ENCODE measurements at regions not wholly inside any gene's neighbourhood (a gene's known extent, or its start where the extent isn't known, plus 50 kb on each side); places are given as distances from the start of the nearest gene placed in this dataset.

GRCh38 chr14:53412819-53413675 lies 259.9 kb upstream of the DDHD1 start:
- TF ChIP-seq, protein P1, sequence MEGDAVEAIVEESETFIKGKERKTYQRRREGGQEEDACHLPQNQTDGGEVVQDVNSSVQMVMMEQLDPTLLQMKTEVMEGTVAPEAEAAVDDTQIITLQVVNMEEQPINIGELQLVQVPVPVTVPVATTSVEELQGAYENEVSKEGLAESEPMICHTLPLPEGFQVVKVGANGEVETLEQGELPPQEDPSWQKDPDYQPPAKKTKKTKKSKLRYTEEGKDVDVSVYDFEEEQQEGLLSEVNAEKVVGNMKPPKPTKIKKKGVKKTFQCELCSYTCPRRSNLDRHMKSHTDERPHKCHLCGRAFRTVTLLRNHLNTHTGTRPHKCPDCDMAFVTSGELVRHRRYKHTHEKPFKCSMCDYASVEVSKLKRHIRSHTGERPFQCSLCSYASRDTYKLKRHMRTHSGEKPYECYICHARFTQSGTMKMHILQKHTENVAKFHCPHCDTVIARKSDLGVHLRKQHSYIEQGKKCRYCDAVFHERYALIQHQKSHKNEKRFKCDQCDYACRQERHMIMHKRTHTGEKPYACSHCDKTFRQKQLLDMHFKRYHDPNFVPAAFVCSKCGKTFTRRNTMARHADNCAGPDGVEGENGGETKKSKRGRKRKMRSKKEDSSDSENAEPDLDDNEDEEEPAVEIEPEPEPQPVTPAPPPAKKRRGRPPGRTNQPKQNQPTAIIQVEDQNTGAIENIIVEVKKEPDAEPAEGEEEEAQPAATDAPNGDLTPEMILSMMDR (IDR thresholded peaks at IDR 0.05) = no peak
- Histone ChIP-seq H3K9me3 (no peaks in the 10 kb centered on the region), H3K4me3 (ENCODE audit: low read depth in 1 of 2, low read length in 1 of 2) (no peak overlapping the region), H3K27ac (no peak overlapping the region), H3K36me3 (no peaks in the 10 kb centered on the region), H3K27me3 (no peaks in the 10 kb centered on the region), H3K4me1 (ENCODE audit: control insufficient read depth in 1 of 2, insufficient read depth in 1 of 2, low read depth in 1 of 2, low read length in 1 of 2) (no peaks in the 10 kb centered on the region)

GRCh38 chr14:53411125-53411524 lies 258.0 kb upstream of the DDHD1 start:
- TF ChIP-seq, protein P1 (IDR thresholded peaks at IDR 0.05) = no peak
- no peak overlapping the region for H3K27ac ChIP-seq
- H3K4me3 ChIP-seq (ENCODE audit: low read depth in 1 of 2, low read length in 1 of 2) = no peak overlapping the region
- H3K4me1 ChIP-seq (ENCODE audit: control insufficient read depth in 1 of 2, insufficient read depth in 1 of 2, low read depth in 1 of 2, low read length in 1 of 2) = no peaks in the 10 kb centered on the region
- H3K27me3 ChIP-seq = no peaks in the 10 kb centered on the region
- no peaks in the 10 kb centered on the region for H3K9me3 ChIP-seq
- no peaks in the 10 kb centered on the region for H3K36me3 ChIP-seq

DNA sequence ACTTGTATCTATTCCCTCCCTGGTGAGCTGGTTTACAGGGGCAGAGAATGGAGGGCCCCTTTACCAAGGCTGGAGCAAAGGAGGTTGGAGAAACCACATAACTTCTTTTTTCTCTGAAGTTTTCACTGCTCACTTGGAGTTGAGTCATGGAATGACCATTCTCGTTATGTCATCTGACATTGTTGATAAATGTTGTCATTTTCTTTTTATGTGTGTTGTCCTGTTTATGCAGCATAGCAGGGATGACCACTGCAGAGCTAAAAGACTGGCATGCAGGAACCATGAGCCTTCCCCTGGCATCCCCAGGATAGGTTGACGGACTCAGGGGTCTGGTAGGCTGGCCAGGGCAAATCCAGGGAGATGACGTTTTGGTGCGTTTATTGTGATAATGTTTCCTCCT lies 256.8 kb upstream of the DDHD1 start:
- TF ChIP-seq, protein P1 (IDR thresholded peaks at IDR 0.05) = no peak
- Histone ChIP-seq H3K27me3 (no peaks in the 10 kb centered on the region), H3K4me1 (ENCODE audit: control insufficient read depth in 1 of 2, insufficient read depth in 1 of 2, low read depth in 1 of 2, low read length in 1 of 2) (no peaks in the 10 kb centered on the region), H3K27ac (no peak overlapping the region), H3K36me3 (no peaks in the 10 kb centered on the region), H3K9me3 (no peaks in the 10 kb centered on the region), H3K4me3 (ENCODE audit: low read depth in 1 of 2, low read length in 1 of 2) (no peak overlapping the region)

DNA sequence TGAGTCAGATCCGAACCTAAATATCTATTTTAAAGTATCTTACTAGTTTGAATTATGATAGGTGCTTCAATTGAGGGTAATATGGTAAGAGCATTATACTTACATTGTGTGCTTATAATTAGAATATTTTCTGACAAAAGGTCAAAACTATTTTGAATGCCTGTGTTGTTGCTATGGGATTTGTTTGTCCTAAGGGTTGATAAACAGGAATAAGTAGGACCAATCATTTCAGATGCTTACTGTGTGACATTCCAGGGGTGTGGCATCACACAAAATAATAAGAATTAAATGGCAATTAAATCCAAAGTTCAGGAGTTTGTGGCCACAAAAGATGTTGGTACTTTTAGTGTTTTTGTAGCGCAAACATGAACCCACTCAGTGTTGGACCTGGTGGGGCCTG lies 256.2 kb upstream of the DDHD1 start:
- TF ChIP-seq, protein P1 (IDR thresholded peaks at IDR 0.05) = no peak
- no peaks in the 10 kb centered on the region for H3K27me3 ChIP-seq
- no peaks in the 10 kb centered on the region for H3K36me3 ChIP-seq
- H3K4me1 ChIP-seq (ENCODE audit: control insufficient read depth in 1 of 2, insufficient read depth in 1 of 2, low read depth in 1 of 2, low read length in 1 of 2) = no peaks in the 10 kb centered on the region
- no peak overlapping the region for H3K4me3 ChIP-seq (ENCODE audit: low read depth in 1 of 2, low read length in 1 of 2)
- H3K9me3 ChIP-seq = no peaks in the 10 kb centered on the region
- no peak overlapping the region for H3K27ac ChIP-seq

GRCh38 chr14:53408175-53408879 lies 255.2 kb upstream of the DDHD1 start:
- H3K36me3 ChIP-seq = no peaks in the 10 kb centered on the region
- H3K27me3 ChIP-seq = no peaks in the 10 kb centered on the region
- no peak overlapping the region for H3K27ac ChIP-seq
- H3K4me1 ChIP-seq (ENCODE audit: control insufficient read depth in 1 of 2, insufficient read depth in 1 of 2, low read depth in 1 of 2, low read length in 1 of 2) = no peaks in the 10 kb centered on the region
- no peak overlapping the region for H3K4me3 ChIP-seq (ENCODE audit: low read depth in 1 of 2, low read length in 1 of 2)
- TF ChIP-seq, protein P1 (IDR thresholded peaks at IDR 0.05) = no peak
- no peaks in the 10 kb centered on the region for H3K9me3 ChIP-seq

All from neutrophil (primary cell).